GM12878 (cell line): ENCODE measurements at regions not wholly inside any gene's neighbourhood (a gene's known extent, or its start where the extent isn't known, plus 50 kb on each side); places are given as distances from the start of the nearest gene placed in this dataset.

ENCODE experiments used
- ATAC-seq: fragments of 200-7000 bp; cut with Tn5 transposase; 3 replicates; pipeline ENCODE4 v1.9.1; 2020; ENCODE audit warnings: mild to moderate bottlenecking, moderate library complexity
- BruUV-seq: library from RNA; stranded (reverse); fragments of 400-500 nt; replicated peaks from 2 replicates; lab custom pipeline; 2021; lab: Mats Ljungman, UMichigan
- CTCF ChIA-PET: fragments of 300-600 bp; sonication (Branson Sonifier 250); formaldehyde crosslinking; extraction: SDS; loops from one replicate; lab custom pipeline; 2021; ENCODE audit warnings: inconsistent platforms; lab: Yijun Ruan, JAX
- POLR2A ChIA-PET: fragments of 350-600 bp; formaldehyde crosslinking; extraction: SDS; loops from one replicate; lab custom pipeline; 2021; ENCODE audit warnings: inconsistent platforms; lab: Charles Lee
- RAD21 ChIA-PET: fragments of 300-600 bp; sonication (Branson Sonifier 250); formaldehyde crosslinking; loops from one replicate; lab custom pipeline; 2023; ENCODE audit warnings: antibody characterized with exemption; ENCODE audit not compliant: unreplicated experiment; lab: Charles Lee
- SMC1A ChIA-PET: fragments of 300-600 bp; sonication (Branson Sonifier 250); formaldehyde crosslinking; loops from one replicate; lab custom pipeline; 2023; ENCODE audit not compliant: unreplicated experiment, uncharacterized antibody; lab: Charles Lee
- DNase-seq: peaks from one replicate; pipeline ENCODE4 v3.0.0-alpha.2; 2011; ENCODE audit warnings: low read depth, low spot score
- FAIRE-seq: peaks from 3 replicates; lab custom pipeline; 2011; peaks lifted over from hg19 to GRCh38; lab: Jason Lieb, UNC
- H2AFZ ChIP-seq: 2 replicates; pipeline ENCODE4 v1.6.0; 2011; ENCODE audit warnings: low read depth, low read length, control low read depth; ENCODE audit not compliant: control insufficient read depth
- H3K27ac ChIP-seq: 2 replicates; pipeline ENCODE4 v1.5.1; 2011; ENCODE audit warnings: control low read depth; ENCODE audit not compliant: control insufficient read depth, insufficient read depth
- H3K27me3 ChIP-seq, 2 experiments: replicated peaks in 1 of 2; 2 replicates each; pipeline versions ENCODE4 v1.6.0 to v1.6.1; 2011; ENCODE audit warnings: low read length in 1 of 2; ENCODE audit not compliant: control insufficient read depth in 2 of 2, insufficient read depth in 2 of 2
- H3K36me3 ChIP-seq, 2 experiments: 2 replicates each; pipeline ENCODE4 v1.5.1; 2011; ENCODE audit warnings: low read length in 1 of 2; ENCODE audit not compliant: control insufficient read depth in 2 of 2, insufficient read depth in 2 of 2
- H3K4me1 ChIP-seq: 2 replicates; pipeline ENCODE4 v1.6.1; 2011; ENCODE audit warnings: mild to moderate bottlenecking, low read length, moderate library complexity, mixed read lengths; ENCODE audit not compliant: control insufficient read depth, insufficient read depth
- H3K4me2 ChIP-seq: 2 replicates; pipeline ENCODE4 v1.6.0; 2011; ENCODE audit warnings: control low read depth; ENCODE audit not compliant: control insufficient read depth, insufficient read depth
- H3K4me3 ChIP-seq: fragments of 200-600 bp; sonication (generic); 2 replicates; pipeline ENCODE4 v1.5.1; 2016
- H3K79me2 ChIP-seq: 2 replicates; pipeline ENCODE4 v1.6.0; 2011; ENCODE audit warnings: low read length; ENCODE audit not compliant: control insufficient read depth, insufficient read depth
- H3K9ac ChIP-seq: 2 replicates; pipeline ENCODE4 v1.8.0; 2011; ENCODE audit warnings: low read length, control low read depth, mixed read lengths; ENCODE audit not compliant: control insufficient read depth, insufficient read depth
- H3K9me3 ChIP-seq: replicated peaks from 3 replicates; pipeline ENCODE4 v1.5.1; 2011; ENCODE audit warnings: mild to moderate bottlenecking, low read length; ENCODE audit not compliant: control insufficient read depth, insufficient read depth
- H4K20me1 ChIP-seq: 2 replicates; pipeline ENCODE4 v1.6.0; 2011; ENCODE audit not compliant: control insufficient read depth, insufficient read depth
- E4F1 ChIP-seq: fragments of 450-650 bp; IDR thresholded peaks from 2 replicates; pipeline ENCODE4 v1.6.1; 2018; ENCODE audit warnings: borderline replicate concordance, mild to moderate bottlenecking; ENCODE audit not compliant: partially characterized antibody
- HCFC1 ChIP-seq: fragments of 150-350 bp; IDR thresholded peaks from 2 replicates; pipeline ENCODE4 v1.6.1; 2014; ENCODE audit warnings: low read length
- IKZF1 ChIP-seq: fragments of 450-650 bp; conservative IDR thresholded peaks from 2 replicates; pipeline ENCODE4 v1.6.1; 2017; ENCODE audit warnings: antibody characterized with exemption, mild to moderate bottlenecking
- MEF2B ChIP-seq: fragments of 450-650 bp; IDR thresholded peaks from 2 replicates; pipeline ENCODE4 v1.6.1; 2018; ENCODE audit warnings: mild to moderate bottlenecking, moderate library complexity; ENCODE audit not compliant: partially characterized antibody, poor library complexity, severe bottlenecking
- MYB ChIP-seq: fragments of 150-350 bp; IDR thresholded peaks from 2 replicates; pipeline ENCODE4 v1.6.1; 2014; ENCODE audit warnings: mild to moderate bottlenecking, low read depth, low read length, borderline replicate concordance
- PRDM15 ChIP-seq: fragments of 450-650 bp; formaldehyde crosslinking; IDR thresholded peaks from 2 replicates; pipeline ENCODE4 v1.4.0; 2020; ENCODE audit warnings: mild to moderate bottlenecking, moderate library complexity
- SPI1 ChIP-seq: IDR thresholded peaks from 2 replicates; pipeline ENCODE4 v1.6.1; 2011; ENCODE audit warnings: low read depth, mild to moderate bottlenecking, low read length, moderate library complexity, borderline replicate concordance; ENCODE audit not compliant: insufficient read depth
- STAT1 ChIP-seq: fragments of 450-650 bp; conservative IDR thresholded peaks from 2 replicates; pipeline ENCODE4 v1.6.1; 2014; ENCODE audit warnings: antibody characterized with exemption, mild to moderate bottlenecking
- WGBS: methylation state at CpG from one replicate; pipeline ENCODE4 v1.1.6; 2016; ENCODE audit warnings: low lambda C conversion rate; ENCODE audit not compliant: insufficient replicate concordance, insufficient coverage; ENCODE audit errors: missing lambda C conversion rate; 5-methylcytosine and 5-hydroxymethylcytosine counted together
- in situ Hi-C: fragments of 300-500 bp; cut with MboI; formaldehyde crosslinking; loops from 9 replicates; pipeline ENCODE4 v1.14.3; 2018; ENCODE audit warnings: mixed read lengths
- intact Hi-C: fragments of 100-400 bp; cut with micrococcal nuclease; formaldehyde crosslinking; loops from one replicate; pipeline ENCODE4 v1.14.2; 2022; ENCODE audit not compliant: unreplicated experiment
- TF ChIP-seq, protein P1 (sequence below): IDR thresholded peaks from 2 replicates; pipeline ENCODE4 v1.6.1; 2012; ENCODE audit warnings: mild to moderate bottlenecking, low read depth, low read length
- TF ChIP-seq, protein P2 (sequence below): fragments of 450-650 bp; IDR thresholded peaks from 2 replicates; pipeline ENCODE4 v1.6.1; 2017; ENCODE audit warnings: low read depth, mild to moderate bottlenecking, moderate library complexity
- TF ChIP-seq, protein P3 (sequence below): IDR thresholded peaks from 2 replicates; pipeline ENCODE4 v1.6.1; 2012; ENCODE audit warnings: low read length, inconsistent platforms

DNA sequence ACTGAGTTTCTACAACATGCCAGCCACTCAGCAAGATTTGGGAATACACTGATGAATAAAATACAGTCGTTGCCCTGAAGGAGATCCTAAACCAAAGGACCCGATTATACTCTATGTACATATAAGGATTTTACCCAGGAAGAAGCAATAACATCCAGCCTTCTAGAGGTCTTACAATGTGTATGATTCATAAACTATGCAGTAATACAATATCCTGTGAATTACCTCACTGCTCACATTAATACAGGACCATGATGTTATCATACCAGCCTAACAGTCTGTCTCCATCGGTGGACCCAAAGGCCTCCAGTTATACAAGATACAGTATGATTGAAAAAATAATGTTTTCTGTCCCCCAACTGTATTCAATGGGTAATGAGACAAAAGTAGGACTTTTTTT, 310.5 kb upstream of the TRPM3 start:
- intact Hi-C loops: no loop called here
- no peak for FAIRE-seq
- TF ChIP-seq, protein P1, sequence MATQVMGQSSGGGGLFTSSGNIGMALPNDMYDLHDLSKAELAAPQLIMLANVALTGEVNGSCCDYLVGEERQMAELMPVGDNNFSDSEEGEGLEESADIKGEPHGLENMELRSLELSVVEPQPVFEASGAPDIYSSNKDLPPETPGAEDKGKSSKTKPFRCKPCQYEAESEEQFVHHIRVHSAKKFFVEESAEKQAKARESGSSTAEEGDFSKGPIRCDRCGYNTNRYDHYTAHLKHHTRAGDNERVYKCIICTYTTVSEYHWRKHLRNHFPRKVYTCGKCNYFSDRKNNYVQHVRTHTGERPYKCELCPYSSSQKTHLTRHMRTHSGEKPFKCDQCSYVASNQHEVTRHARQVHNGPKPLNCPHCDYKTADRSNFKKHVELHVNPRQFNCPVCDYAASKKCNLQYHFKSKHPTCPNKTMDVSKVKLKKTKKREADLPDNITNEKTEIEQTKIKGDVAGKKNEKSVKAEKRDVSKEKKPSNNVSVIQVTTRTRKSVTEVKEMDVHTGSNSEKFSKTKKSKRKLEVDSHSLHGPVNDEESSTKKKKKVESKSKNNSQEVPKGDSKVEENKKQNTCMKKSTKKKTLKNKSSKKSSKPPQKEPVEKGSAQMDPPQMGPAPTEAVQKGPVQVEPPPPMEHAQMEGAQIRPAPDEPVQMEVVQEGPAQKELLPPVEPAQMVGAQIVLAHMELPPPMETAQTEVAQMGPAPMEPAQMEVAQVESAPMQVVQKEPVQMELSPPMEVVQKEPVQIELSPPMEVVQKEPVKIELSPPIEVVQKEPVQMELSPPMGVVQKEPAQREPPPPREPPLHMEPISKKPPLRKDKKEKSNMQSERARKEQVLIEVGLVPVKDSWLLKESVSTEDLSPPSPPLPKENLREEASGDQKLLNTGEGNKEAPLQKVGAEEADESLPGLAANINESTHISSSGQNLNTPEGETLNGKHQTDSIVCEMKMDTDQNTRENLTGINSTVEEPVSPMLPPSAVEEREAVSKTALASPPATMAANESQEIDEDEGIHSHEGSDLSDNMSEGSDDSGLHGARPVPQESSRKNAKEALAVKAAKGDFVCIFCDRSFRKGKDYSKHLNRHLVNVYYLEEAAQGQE: no peak
- TF ChIP-seq IKZF1 (no peak), PRDM15 (CRISPR knock-in tag) (no peak), SPI1 (no peak), STAT1 (no peak), MEF2B (no peak), MYB (no peak), E4F1 (no peak), HCFC1 (no peak)
- TF ChIP-seq, protein P2, sequence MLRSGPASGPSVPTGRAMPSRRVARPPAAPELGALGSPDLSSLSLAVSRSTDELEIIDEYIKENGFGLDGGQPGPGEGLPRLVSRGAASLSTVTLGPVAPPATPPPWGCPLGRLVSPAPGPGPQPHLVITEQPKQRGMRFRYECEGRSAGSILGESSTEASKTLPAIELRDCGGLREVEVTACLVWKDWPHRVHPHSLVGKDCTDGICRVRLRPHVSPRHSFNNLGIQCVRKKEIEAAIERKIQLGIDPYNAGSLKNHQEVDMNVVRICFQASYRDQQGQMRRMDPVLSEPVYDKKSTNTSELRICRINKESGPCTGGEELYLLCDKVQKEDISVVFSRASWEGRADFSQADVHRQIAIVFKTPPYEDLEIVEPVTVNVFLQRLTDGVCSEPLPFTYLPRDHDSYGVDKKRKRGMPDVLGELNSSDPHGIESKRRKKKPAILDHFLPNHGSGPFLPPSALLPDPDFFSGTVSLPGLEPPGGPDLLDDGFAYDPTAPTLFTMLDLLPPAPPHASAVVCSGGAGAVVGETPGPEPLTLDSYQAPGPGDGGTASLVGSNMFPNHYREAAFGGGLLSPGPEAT: no peak
- TF ChIP-seq, protein P3, sequence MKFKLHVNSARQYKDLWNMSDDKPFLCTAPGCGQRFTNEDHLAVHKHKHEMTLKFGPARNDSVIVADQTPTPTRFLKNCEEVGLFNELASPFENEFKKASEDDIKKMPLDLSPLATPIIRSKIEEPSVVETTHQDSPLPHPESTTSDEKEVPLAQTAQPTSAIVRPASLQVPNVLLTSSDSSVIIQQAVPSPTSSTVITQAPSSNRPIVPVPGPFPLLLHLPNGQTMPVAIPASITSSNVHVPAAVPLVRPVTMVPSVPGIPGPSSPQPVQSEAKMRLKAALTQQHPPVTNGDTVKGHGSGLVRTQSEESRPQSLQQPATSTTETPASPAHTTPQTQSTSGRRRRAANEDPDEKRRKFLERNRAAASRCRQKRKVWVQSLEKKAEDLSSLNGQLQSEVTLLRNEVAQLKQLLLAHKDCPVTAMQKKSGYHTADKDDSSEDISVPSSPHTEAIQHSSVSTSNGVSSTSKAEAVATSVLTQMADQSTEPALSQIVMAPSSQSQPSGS: no peak

More for the DNA sequence above, 310.5 kb upstream of the TRPM3 start:
- 0% methylated on average over 3 of the region's 3 CpGs for WGBS
- Histone ChIP-seq H3K27ac (no peak overlapping the region), H3K4me2 (no peak overlapping the region), H3K27me3 (no peaks in the 10 kb centered on the region), H2AFZ (no peak overlapping the region), H3K79me2 (no peaks in the 10 kb centered on the region), H3K9ac (no peak overlapping the region), H3K36me3 (no peaks in the 10 kb centered on the region), H3K4me3 (no peak overlapping the region), H3K9me3 (no peaks in the 10 kb centered on the region), H4K20me1 (no peaks in the 10 kb centered on the region), H3K4me1 (no peaks in the 10 kb centered on the region)
- no TSS peak for BruUV-seq
- ChIA-PET RAD21 (interaction anchor here (0.7 kb wide), 1 partner anchor 592 kb away, joined by 4 read pairs; no protein-coding TSS in a partner anchor), POLR2A (no interaction called here), SMC1A (no interaction called here), CTCF (no interaction called here)
- DNase-seq: no peak
- no peak for ATAC-seq
- in situ Hi-C loops: no loop called here
